Caco-2 (cell line): ENCODE measurements at regions not wholly inside any gene's neighbourhood (a gene's known extent, or its start where the extent isn't known, plus 50 kb on each side); places are given as distances from the start of the nearest gene placed in this dataset.

ENCODE experiments used
- BruUV-seq: library from RNA; stranded (reverse); fragments of 400-500 nt; replicated peaks from 2 replicates; lab custom pipeline; 2021; lab: Mats Ljungman, UMichigan
- CTCF ChIA-PET: fragments of 300-600 bp; sonication (Branson Sonifier 250); formaldehyde crosslinking; loops from one replicate; lab custom pipeline; 2022; ENCODE audit warnings: antibody characterized with exemption; lab: Charles Lee
- POLR2A ChIA-PET: fragments of 300-600 bp; sonication (Branson Sonifier 250); formaldehyde crosslinking; loops from one replicate; lab custom pipeline; 2022; ENCODE audit warnings: antibody characterized with exemption; lab: Charles Lee
- DNase-seq, 2 experiments: peaks; one replicate each; pipeline versions ENCODE4 v3.0.0 to v3.0.0-alpha.2; 2020 to 2022
- H3K27me3 ChIP-seq: replicated peaks from 2 replicates; pipeline ENCODE4 v1.6.0; 2011; ENCODE audit warnings: low read length; ENCODE audit not compliant: control insufficient read depth, insufficient read depth
- H3K36me3 ChIP-seq: 2 replicates; pipeline ENCODE4 v1.5.1; 2011; ENCODE audit warnings: low read length; ENCODE audit not compliant: control insufficient read depth, insufficient read depth
- H3K4me1 ChIP-seq: fragments of 250-450 bp; sonication (Bioruptor Pico); 2 replicates; pipeline ENCODE4 v1.5.1; 2020; ENCODE audit warnings: mild to moderate bottlenecking
- H3K4me3 ChIP-seq: 2 replicates; pipeline ENCODE4 v1.5.1; 2011; ENCODE audit warnings: low read depth, mild to moderate bottlenecking, control low read depth, low read length
- H3K9me3 ChIP-seq: fragments of 250-450 bp; sonication (Bioruptor Pico); 2 replicates; pipeline ENCODE4 v1.5.1; 2020; ENCODE audit warnings: mild to moderate bottlenecking, moderate library complexity
- H3K27ac Mint-ChIP-seq: one replicate; pipeline ENCODE4 v1.8.0; 2022; ENCODE audit warnings: mixed read lengths; ENCODE audit not compliant: unreplicated experiment
- H3K27me3 Mint-ChIP-seq: one replicate; pipeline ENCODE4 v1.8.0; 2022; ENCODE audit warnings: mixed read lengths; ENCODE audit not compliant: insufficient read depth, unreplicated experiment
- H3K36me3 Mint-ChIP-seq: one replicate; pipeline ENCODE4 v1.8.0; 2022; ENCODE audit warnings: mild to moderate bottlenecking, mixed read lengths; ENCODE audit not compliant: insufficient read depth, unreplicated experiment
- H3K4me1 Mint-ChIP-seq: one replicate; pipeline ENCODE4 v1.8.0; 2022; ENCODE audit warnings: low read depth, mixed read lengths; ENCODE audit not compliant: unreplicated experiment
- H3K4me3 Mint-ChIP-seq: one replicate; pipeline ENCODE4 v1.8.0; 2022; ENCODE audit warnings: mild to moderate bottlenecking, moderate library complexity, mixed read lengths; ENCODE audit not compliant: unreplicated experiment
- H3K9me3 Mint-ChIP-seq: one replicate; pipeline ENCODE4 v1.8.0; 2022; ENCODE audit warnings: mixed read lengths; ENCODE audit not compliant: unreplicated experiment
- intact Hi-C: fragments of 100-400 bp; cut with micrococcal nuclease; formaldehyde crosslinking; loops from one replicate; pipeline ENCODE4 v1.10.0; 2022; ENCODE audit not compliant: unreplicated experiment
- TF ChIP-seq, protein P1 (sequence below), 2 experiments: fragments of 200-600 bp in 1 of 2; IDR thresholded peaks; 1 replicate in 1 of 2; 2 replicates in 1 of 2; pipeline versions ENCODE4 v1.5.1 to v1.8.0; 2011 to 2022; ENCODE audit warnings: antibody characterized with exemption in 1 of 2, control low read depth in 1 of 2, inconsistent platforms in 1 of 2, low read depth in 1 of 2, low read length in 1 of 2, mild to moderate bottlenecking in 1 of 2, moderate library complexity in 1 of 2; ENCODE audit not compliant: insufficient read depth in 1 of 2, severe bottlenecking in 1 of 2, unreplicated experiment in 1 of 2

DNA sequence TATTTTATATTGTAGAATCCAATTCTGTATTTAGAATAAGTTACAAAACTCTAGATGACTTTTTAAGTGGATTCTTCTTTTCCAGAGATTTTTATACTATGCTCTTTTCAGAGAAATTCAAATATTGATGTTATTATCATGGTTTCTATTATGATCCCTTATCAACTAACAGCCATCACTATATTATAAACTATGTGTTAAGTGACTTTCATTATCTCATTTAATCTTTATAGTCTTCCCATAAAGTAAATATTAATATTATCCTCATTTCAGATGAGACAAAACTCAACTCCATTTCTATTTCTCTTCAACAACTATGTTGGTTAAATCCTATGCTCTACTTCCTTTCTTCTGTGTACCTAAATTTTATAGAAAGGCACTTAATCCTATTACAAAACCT is 132.6 kb downstream of the ANKRD50 start:
- H3K27me3 Mint-ChIP-seq: no peaks in the 10 kb centered on the region
- intact Hi-C loops: no loop called here
- CTCF ChIA-PET: no interaction called here

DNA sequence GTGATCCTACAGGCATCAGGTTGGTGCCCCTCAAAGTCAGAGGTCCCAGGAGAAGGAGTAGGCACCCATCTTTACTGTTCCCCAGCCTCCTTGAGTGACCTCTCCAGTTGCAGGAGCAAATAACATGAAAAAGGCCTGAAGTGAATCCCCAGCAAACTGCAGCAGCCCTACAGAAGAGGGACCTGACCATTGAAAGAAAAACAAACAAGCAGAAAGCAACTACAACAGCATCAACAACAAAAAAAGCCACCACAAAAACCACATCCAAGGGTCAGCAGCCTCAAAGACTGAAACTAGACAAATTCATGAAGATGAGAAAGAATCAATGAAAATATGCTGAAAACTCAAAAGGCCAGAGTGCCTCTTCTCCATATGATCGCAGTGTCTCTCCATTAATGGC is 128.7 kb downstream of the ANKRD50 start:
- Histone ChIP-seq H3K9me3 (no peaks in the 10 kb centered on the region), H3K4me3 (no peak overlapping the region), H3K4me1 (no peaks in the 10 kb centered on the region), H3K27me3 (no peaks in the 10 kb centered on the region), H3K36me3 (no peaks in the 10 kb centered on the region)
- no TSS peak for BruUV-seq
- Mint-ChIP-seq H3K4me3 (no peak overlapping the region), H3K9me3 (no peaks in the 10 kb centered on the region), H3K4me1 (no peaks in the 10 kb centered on the region), H3K27me3 (peaks cover 3% of the 10 kb centered on the region), H3K36me3 (no peaks in the 10 kb centered on the region), H3K27ac (no peak overlapping the region)
- TF ChIP-seq, protein P1, sequence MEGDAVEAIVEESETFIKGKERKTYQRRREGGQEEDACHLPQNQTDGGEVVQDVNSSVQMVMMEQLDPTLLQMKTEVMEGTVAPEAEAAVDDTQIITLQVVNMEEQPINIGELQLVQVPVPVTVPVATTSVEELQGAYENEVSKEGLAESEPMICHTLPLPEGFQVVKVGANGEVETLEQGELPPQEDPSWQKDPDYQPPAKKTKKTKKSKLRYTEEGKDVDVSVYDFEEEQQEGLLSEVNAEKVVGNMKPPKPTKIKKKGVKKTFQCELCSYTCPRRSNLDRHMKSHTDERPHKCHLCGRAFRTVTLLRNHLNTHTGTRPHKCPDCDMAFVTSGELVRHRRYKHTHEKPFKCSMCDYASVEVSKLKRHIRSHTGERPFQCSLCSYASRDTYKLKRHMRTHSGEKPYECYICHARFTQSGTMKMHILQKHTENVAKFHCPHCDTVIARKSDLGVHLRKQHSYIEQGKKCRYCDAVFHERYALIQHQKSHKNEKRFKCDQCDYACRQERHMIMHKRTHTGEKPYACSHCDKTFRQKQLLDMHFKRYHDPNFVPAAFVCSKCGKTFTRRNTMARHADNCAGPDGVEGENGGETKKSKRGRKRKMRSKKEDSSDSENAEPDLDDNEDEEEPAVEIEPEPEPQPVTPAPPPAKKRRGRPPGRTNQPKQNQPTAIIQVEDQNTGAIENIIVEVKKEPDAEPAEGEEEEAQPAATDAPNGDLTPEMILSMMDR (IDR thresholded peaks at IDR 0.05; ENCODE audit: insufficient read depth in 1 of 2, low read depth in 1 of 2, low read length in 1 of 2, severe bottlenecking in 1 of 2, unreplicated experiment in 1 of 2): no peak
- CTCF ChIA-PET: no interaction called here
- intact Hi-C loops: no loop called here
- no peak for DNase-seq
- POLR2A ChIA-PET: no interaction called here

More for the DNA sequence above, 132.6 kb downstream of the ANKRD50 start:
- no peaks in the 10 kb centered on the region for H3K4me1 ChIP-seq
- H3K9me3 ChIP-seq: no peaks in the 10 kb centered on the region
- POLR2A ChIA-PET: no interaction called here
- Mint-ChIP-seq H3K4me3 (no peak overlapping the region), H3K27ac (no peak overlapping the region), H3K36me3 (no peaks in the 10 kb centered on the region), H3K9me3 (no peaks in the 10 kb centered on the region), H3K4me1 (no peaks in the 10 kb centered on the region)
- BruUV-seq: no TSS peak
- no peak overlapping the region for H3K4me3 ChIP-seq
- DNase-seq: no peak
- TF ChIP-seq, protein P1 (IDR thresholded peaks at IDR 0.05; ENCODE audit: insufficient read depth in 1 of 2, low read depth in 1 of 2, low read length in 1 of 2, severe bottlenecking in 1 of 2, unreplicated experiment in 1 of 2): no peak
- H3K36me3 ChIP-seq: no peaks in the 10 kb centered on the region
- H3K27me3 ChIP-seq: no peaks in the 10 kb centered on the region

DNA sequence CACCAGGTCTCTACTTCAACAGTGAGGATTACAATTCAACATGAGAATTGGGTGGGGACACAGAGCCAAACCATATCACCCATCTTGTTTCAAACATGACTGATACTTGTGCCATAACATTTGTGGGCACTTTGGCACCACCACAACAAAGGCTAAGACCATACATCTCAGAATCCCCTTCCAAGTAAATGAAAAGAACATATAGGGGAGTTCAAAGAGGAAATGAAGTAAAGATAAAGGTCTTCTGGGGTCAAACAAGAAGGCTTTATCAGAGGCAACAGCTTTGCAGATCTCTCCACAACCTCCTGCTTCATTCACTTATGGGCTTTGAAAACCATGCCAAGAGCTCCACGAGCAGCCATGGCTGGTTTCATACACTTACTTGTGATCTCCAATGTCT is 122.7 kb downstream of the ANKRD50 start:
- Mint-ChIP-seq H3K4me1 (no peaks in the 10 kb centered on the region), H3K4me3 (no peak overlapping the region), H3K9me3 (no peaks in the 10 kb centered on the region), H3K36me3 (no peaks in the 10 kb centered on the region), H3K27ac (no peak overlapping the region), H3K27me3 (peaks cover 3% of the 10 kb centered on the region)
- Histone ChIP-seq H3K9me3 (no peaks in the 10 kb centered on the region), H3K4me3 (no peak overlapping the region), H3K4me1 (no peaks in the 10 kb centered on the region), H3K27me3 (no peaks in the 10 kb centered on the region), H3K36me3 (no peaks in the 10 kb centered on the region)
- POLR2A ChIA-PET: no interaction called here
- CTCF ChIA-PET: no interaction called here
- intact Hi-C loops: no loop called here
- TF ChIP-seq, protein P1 (IDR thresholded peaks at IDR 0.05; ENCODE audit: insufficient read depth in 1 of 2, low read depth in 1 of 2, low read length in 1 of 2, severe bottlenecking in 1 of 2, unreplicated experiment in 1 of 2): no peak
- no TSS peak for BruUV-seq
- DNase-seq: no peak
